NCI-H2081 treated with DMSO at 0.1 percent for 48 hours (cell line): ENCODE measurements at regions not wholly inside any gene's neighbourhood (a gene's known extent, or its start where the extent isn't known, plus 50 kb on each side); places are given as distances from the start of the nearest gene placed in this dataset.
"Not testable (repeated sequence)": the region's sequence is repeated elsewhere in the genome, so short reads cannot be mapped to it uniquely, and the experiment has no call there.

Source experiments
- DNase-seq: peaks from one replicate; lab custom pipeline; 2025; lab: John Stamatoyannopoulos, UW

- no peak for DNase-seq
These were observed 930.7 kb upstream of the HS3ST1 start for GRCh38 chr4:12359420-12359819.

- DNase-seq, result not testable (repeated sequence)
These were observed 904.4 kb upstream of the HS3ST1 start for GRCh38 chr4:12333083-12333482.

GRCh38 chr4:12324965-12325364 is 896.3 kb upstream of the HS3ST1 start:
- DNase-seq, result no peak

GRCh38 chr4:12319765-12320164 is 891.1 kb upstream of the HS3ST1 start:
- no peak for DNase-seq

- DNase-seq, result no peak
These were observed 876.2 kb upstream of the HS3ST1 start for GRCh38 chr4:12304905-12305304.

GRCh38 chr4:12296366-12296765 is 867.7 kb upstream of the HS3ST1 start:
- no peak for DNase-seq

- no peak for DNase-seq
These were observed 865.3 kb upstream of the HS3ST1 start for GRCh38 chr4:12293906-12294525.

- DNase-seq, result no peak
These were observed 857.7 kb upstream of the HS3ST1 start for GRCh38 chr4:12286351-12286750.

- no peak for DNase-seq
These were observed 841.9 kb upstream of the HS3ST1 start for GRCh38 chr4:12270546-12270945.

GRCh38 chr4:12265554-12265953 is 836.9 kb upstream of the HS3ST1 start:
- DNase-seq, result no peak

- DNase-seq, result no peak
These were observed 831.8 kb upstream of the HS3ST1 start for GRCh38 chr4:12260453-12260852.

GRCh38 chr4:12244973-12245372 is 816.3 kb upstream of the HS3ST1 start:
- DNase-seq, result no peak

- DNase-seq, result no peak
These were observed 813.7 kb upstream of the HS3ST1 start for GRCh38 chr4:12242354-12242753.

- no peak for DNase-seq
These were observed 811.4 kb upstream of the HS3ST1 start for GRCh38 chr4:12239897-12240636.

- DNase-seq, result no peak
These were observed 802.4 kb upstream of the HS3ST1 start for GRCh38 chr4:12231098-12231497.

GRCh38 chr4:12221031-12221430 is 792.3 kb upstream of the HS3ST1 start:
- no peak for DNase-seq

GRCh38 chr4:12211636-12212035 is 782.9 kb upstream of the HS3ST1 start:
- no peak for DNase-seq

GRCh38 chr4:12207396-12207795 is 778.7 kb upstream of the HS3ST1 start:
- no peak for DNase-seq

- DNase-seq, result no peak
These were observed 777.4 kb upstream of the HS3ST1 start for GRCh38 chr4:12206091-12206490.

- DNase-seq, result no peak
These were observed 775.3 kb upstream of the HS3ST1 start for GRCh38 chr4:12203945-12204344.

GRCh38 chr4:12200226-12200625 is 771.5 kb upstream of the HS3ST1 start:
- DNase-seq, result no peak

- DNase-seq, result no peak
These were observed 757.8 kb upstream of the HS3ST1 start for GRCh38 chr4:12186526-12186925.

GRCh38 chr4:12178614-12179610 is 750.2 kb upstream of the HS3ST1 start:
- no peak for DNase-seq
